IPS-18a (cell line): ENCODE measurements at regions not wholly inside any gene's neighbourhood (a gene's known extent, or its start where the extent isn't known, plus 50 kb on each side); places are given as distances from the start of the nearest gene placed in this dataset.
"Not testable (repeated sequence)": the region's sequence is repeated elsewhere in the genome, so short reads cannot be mapped to it uniquely, and the experiment has no call there.

ENCODE experiments used
- H3K27ac ChIP-seq: one replicate; pipeline ENCODE4 v1.5.1; 2013; ENCODE audit warnings: low read length
- H3K27me3 ChIP-seq: one replicate; pipeline ENCODE4 v1.6.1; 2013; ENCODE audit warnings: mild to moderate bottlenecking, low read length; ENCODE audit not compliant: control insufficient read depth, insufficient read depth
- H3K36me3 ChIP-seq: one replicate; pipeline ENCODE4 v1.6.1; 2013; ENCODE audit warnings: low read depth, low read length; ENCODE audit not compliant: control insufficient read depth
- H3K4me1 ChIP-seq: one replicate; pipeline ENCODE4 v1.6.1; 2013; ENCODE audit warnings: low read depth, low read length; ENCODE audit not compliant: control insufficient read depth
- H3K4me3 ChIP-seq: one replicate; pipeline ENCODE4 v1.5.1; 2013; ENCODE audit warnings: low read length
- H3K9ac ChIP-seq: one replicate; pipeline ENCODE4 v1.6.1; 2013; ENCODE audit warnings: mild to moderate bottlenecking, low read length, moderate library complexity
- H3K9me3 ChIP-seq: one replicate; pipeline ENCODE4 v1.6.1; 2013; ENCODE audit warnings: low read depth, low read length; ENCODE audit not compliant: control insufficient read depth

DNA sequence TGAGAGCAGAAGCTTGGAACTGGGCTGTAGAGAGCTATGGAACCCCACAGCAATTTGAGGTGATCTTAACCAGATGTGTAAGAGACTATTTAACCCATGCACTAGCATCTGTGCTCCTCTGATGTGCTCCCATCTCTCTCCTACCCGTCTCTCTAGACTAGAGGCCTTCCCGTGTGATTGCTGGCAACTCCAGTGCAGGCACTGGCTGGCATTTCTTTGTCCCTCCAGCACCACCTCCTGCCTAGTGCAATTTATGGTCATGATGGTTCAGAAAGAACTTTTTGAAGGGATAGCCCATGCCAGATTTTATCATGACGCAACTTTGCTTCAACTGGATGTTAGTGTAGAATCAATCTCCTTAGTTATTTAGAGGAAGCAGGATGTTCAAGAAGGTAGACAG, 193.0 kb downstream of the BCL2L11 start:
- not testable (repeated sequence) for H3K27ac ChIP-seq, H3K9ac ChIP-seq, H3K9me3 ChIP-seq, H3K27me3 ChIP-seq, H3K4me1 ChIP-seq, H3K4me3 ChIP-seq, H3K36me3 ChIP-seq

DNA sequence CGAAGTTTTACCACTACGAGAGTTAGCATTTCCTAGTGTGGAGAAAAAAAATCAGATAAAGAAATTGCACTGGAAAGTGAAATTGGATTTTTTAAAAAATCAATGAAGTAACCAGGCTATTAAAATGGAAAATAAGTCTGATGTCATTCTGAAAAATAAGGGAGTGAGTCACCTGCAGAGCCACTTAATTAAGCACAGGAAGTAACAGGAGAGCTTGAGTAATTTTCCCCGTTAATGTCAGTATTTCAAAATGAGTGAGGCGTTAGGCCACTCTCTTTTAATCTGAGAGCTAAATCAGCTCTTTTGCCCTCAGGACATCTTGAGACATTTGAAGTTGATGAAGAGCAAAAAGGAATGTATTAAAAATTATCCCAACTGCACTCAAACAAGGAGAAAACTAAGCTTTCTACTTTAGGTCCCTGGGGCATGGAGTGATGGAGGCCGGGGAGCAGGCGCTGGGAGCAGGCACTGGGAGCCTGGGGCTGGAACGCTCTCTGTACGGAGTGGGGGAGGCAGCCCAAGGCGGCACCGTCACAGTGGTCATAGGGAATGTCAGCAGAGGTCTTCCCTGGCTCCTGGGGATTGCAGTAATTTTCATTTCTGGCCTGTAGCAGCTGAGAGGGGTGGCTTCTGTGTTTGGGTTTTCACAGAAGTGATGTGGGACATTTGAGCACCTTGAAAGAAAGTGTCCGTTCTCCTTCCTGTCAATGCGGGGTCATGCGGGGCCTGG, 194.6 kb downstream of the BCL2L11 start:
- not testable (repeated sequence) for H3K9me3 ChIP-seq, H3K4me3 ChIP-seq, H3K27me3 ChIP-seq, H3K27ac ChIP-seq, H3K4me1 ChIP-seq, H3K36me3 ChIP-seq, H3K9ac ChIP-seq

DNA sequence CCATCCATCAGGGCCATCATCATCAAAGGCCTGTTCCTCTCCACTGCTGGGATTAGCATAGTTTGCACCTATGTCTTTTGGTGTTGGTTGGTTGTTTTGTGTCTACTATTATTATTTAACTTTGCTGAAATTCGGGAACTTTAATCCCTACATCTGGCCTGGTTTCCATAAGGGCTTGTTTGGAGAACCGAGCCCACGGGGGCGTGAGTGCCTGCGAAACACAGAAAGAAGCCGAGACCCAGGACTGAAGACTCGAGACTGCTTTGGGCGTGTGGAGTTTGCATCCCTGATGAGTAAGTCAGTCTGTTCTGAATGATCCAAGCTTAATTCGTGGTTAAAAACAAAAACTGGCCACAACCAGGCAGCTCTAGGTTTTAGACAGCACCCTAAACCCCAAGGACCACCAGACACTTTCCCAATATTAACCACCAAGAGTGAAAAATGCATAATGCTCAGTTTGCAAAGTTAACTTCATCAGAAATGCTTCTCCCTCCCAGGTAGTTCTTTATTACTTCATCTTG, 195.6 kb downstream of the BCL2L11 start:
- H3K9ac ChIP-seq, H3K4me3 ChIP-seq, H3K27me3 ChIP-seq, H3K4me1 ChIP-seq, H3K9me3 ChIP-seq, H3K36me3 ChIP-seq, H3K27ac ChIP-seq: not testable (repeated sequence)

DNA sequence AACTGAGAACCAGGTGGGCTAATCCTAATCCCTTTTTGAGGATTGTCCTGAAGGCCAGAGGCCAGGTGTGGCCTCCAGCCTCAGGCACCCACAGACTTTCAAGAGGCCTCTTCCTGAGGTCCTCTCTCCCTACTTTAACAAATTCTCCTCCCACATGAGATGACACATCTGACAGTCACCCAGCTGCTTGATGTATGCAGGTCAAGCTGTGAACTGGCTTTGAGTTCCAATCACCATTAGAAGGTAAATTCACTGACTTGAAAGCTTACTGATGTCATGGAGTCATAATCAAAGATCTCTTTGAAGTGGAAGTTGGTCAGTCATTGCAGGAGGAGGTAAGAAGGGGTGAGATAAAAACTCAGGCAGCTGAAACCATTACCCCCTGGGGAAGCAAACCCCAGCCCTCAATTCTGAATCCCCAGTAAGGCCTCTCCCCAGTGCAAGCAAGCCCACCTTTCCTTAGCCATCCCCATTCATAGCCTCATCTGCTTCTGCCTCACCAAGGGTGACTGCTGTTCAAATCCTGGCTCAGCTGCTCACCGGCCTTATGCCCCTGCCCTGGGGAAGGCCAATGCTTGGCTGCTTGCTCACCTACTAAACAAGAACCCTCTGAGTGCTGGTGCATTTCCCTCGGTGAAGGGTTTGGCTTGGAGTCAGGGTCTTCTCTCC, 196.3 kb downstream of the BCL2L11 start:
- not testable (repeated sequence) for H3K27ac ChIP-seq, H3K9me3 ChIP-seq, H3K27me3 ChIP-seq, H3K9ac ChIP-seq, H3K36me3 ChIP-seq, H3K4me1 ChIP-seq, H3K4me3 ChIP-seq

DNA sequence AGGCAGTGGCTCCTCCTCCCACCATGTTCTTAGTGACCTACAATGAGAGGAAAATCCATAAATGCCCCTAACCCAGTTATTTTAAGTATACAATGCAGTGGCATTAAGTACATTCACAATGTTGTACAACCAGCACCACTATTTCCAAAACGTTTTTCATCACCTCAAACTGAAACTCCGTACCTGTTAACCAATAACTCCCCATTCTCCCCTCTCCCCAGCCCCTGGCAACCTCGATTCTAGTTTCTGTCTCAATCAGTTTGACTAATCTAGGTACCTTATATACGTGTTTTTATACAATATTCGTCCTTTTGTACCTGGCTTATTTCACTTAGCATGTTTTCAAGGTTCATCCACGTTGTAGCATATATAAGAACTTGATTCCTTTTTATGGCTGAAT, 198.8 kb downstream of the BCL2L11 start:
- not testable (repeated sequence) for H3K27ac ChIP-seq, H3K4me3 ChIP-seq, H3K9me3 ChIP-seq, H3K27me3 ChIP-seq, H3K4me1 ChIP-seq, H3K9ac ChIP-seq, H3K36me3 ChIP-seq

DNA sequence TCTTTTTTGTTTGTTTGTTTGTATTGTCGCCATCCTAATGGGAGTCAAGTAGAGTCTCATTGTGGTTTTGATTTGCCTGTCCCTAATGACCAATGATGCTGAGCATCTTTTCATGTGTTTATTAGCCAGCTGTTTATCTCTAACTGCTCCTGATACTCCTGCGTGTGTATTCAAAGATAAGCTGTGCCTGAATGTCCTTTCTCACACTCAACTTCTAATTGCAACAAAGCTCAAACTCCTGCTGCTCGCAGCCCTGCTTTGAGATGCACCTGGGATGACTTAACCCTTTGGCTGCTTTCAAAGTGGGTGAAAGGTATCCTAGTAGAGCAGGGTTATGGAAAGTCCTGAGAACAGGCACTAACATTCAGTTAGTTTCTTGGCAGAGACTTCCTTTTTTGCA, 199.6 kb downstream of the BCL2L11 start:
- not testable (repeated sequence) for H3K27ac ChIP-seq, H3K4me1 ChIP-seq, H3K36me3 ChIP-seq, H3K9me3 ChIP-seq, H3K27me3 ChIP-seq, H3K4me3 ChIP-seq, H3K9ac ChIP-seq

DNA sequence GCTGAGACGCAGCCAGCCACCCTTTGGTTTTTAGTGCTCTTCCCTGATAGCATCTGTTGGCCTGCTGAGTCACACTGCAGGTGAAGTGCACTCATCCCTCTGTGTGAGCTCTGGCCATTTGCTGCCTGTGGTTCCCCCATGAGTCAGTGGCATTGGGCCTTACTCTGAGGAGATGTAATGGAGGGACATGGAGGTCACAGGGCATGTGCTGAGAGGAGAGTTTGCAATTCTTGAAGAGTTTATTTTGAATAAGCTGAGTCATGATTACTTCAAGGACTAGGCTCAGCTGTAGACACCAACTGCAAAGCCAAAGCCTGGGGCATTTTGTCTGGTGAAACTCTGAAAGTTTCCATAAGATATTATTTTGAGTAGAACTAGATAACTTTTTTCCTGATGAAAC, 200.3 kb downstream of the BCL2L11 start:
- H3K9me3 ChIP-seq, H3K4me1 ChIP-seq, H3K36me3 ChIP-seq, H3K4me3 ChIP-seq, H3K9ac ChIP-seq, H3K27ac ChIP-seq, H3K27me3 ChIP-seq: not testable (repeated sequence)

DNA sequence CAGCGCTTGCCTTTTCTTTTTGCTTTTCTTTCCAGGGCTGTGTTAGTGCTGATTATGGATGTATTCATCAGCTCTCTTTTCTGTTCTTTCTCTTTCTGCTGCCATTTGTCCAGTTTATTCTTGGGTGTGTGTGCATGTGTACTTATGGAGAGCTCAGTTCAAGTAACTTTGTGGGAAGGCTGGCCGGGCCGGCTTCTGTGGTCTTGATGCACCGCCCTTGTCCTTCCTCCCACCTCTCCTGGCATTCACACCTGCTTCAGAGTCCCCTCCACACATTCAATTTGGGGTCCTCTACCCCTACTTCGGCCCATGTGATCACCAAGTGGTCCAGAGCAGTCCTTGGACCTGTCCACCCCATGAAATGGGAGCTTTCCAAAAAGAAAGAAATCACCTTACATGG, 202.7 kb downstream of the BCL2L11 start:
- H3K4me1 ChIP-seq, H3K9me3 ChIP-seq, H3K36me3 ChIP-seq, H3K9ac ChIP-seq, H3K4me3 ChIP-seq, H3K27ac ChIP-seq, H3K27me3 ChIP-seq: not testable (repeated sequence)

DNA sequence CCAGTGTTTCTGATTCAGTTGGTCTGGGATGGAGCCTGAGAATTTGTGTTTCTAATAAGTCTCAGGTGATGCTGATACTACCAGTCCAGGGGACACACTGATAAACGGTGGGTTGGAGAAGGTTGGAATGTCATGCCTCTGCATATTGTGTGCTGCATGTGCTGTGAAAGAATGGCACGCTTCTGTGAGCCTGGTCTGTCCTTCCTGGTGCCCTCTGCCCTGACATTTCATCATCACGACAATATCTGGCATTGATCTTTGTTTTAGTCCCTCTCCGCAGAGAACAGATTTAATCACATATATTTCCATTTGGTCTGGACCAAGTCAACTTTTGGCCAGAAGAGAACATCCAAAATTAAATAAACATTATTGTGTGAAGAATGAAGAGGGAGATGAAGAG, 207.0 kb downstream of the BCL2L11 start:
- not testable (repeated sequence) for H3K4me1 ChIP-seq, H3K4me3 ChIP-seq, H3K9ac ChIP-seq, H3K36me3 ChIP-seq, H3K27me3 ChIP-seq, H3K9me3 ChIP-seq, H3K27ac ChIP-seq

DNA sequence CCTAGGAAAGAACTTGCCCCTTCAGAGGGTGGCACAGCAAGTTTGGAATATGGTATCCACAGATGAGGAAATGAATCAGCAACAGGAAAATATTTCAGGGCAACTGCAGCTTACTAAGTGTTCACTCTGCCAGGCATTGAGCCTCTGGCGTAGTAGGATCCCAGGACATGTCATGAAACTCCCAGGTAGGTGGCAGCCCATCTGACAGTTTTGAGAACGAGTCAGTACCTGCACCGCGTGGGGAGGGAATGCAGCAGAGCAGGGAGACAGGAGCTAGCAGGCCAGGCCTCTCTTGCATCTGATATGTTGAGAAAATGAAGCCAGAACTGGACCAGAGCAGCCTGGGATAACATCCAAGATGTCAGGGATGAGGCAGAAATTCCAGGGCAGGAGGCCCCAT, 208.6 kb downstream of the BCL2L11 start:
- not testable (repeated sequence) for H3K9ac ChIP-seq, H3K4me3 ChIP-seq, H3K9me3 ChIP-seq, H3K27ac ChIP-seq, H3K27me3 ChIP-seq, H3K4me1 ChIP-seq, H3K36me3 ChIP-seq

DNA sequence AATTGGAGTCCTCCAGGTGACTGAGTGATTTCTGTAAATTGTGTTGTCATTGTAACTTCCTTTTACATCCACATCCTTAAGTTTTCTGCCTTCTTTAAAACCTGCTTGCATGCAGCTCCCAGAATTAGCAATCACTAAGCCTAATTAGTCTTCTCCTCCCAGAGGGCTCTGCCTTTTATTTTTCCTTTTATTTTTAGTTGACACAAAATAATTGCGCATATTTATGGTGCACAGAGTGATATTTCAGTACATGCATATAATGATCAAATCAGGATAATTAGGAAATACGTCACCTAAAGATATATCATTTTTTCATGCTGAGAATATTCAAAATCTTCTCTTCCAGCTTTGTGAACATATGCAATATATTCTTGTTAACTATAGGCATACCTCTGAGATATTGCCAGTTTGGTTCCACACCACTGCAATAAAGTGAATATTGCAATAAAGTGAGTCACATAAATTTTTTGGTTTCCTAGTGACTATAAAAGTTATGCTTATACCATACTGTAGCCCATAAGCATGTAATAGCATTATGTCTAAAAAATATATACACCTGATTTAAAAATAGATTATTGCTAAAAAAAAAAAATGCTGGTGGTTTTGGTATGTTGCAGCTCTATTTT, 210.5 kb downstream of the BCL2L11 start:
- H3K27me3 ChIP-seq, H3K27ac ChIP-seq, H3K9me3 ChIP-seq, H3K9ac ChIP-seq, H3K4me3 ChIP-seq, H3K36me3 ChIP-seq, H3K4me1 ChIP-seq: not testable (repeated sequence)
